ENCODE measurements at regions not wholly inside any gene's neighbourhood (a gene's known extent, or its start where the extent isn't known, plus 50 kb on each side); places are given as distances from the start of the nearest gene placed in this dataset.
A peak's percentile ranks its signal among the peaks of the same experiment; 100 is the strongest.

- no peak overlapping the region for H3K27ac ChIP-seq
- H3K27me3 ChIP-seq = no peaks in the 10 kb centered on the region
- no peak overlapping the region for H3K4me3 ChIP-seq
- WGBS, 5 donors = 59 to 93% (median 65%) methylated on average over 1 of the region's 1 CpG
- no peak for TF ChIP-seq POLR2A (IDR thresholded peaks at IDR 0.05)
- no peak for TF ChIP-seq EP300 (IDR thresholded peaks at IDR 0.05)
- no peak for TF ChIP-seq CTCF (IDR thresholded peaks at IDR 0.05)
- no peak for TF ChIP-seq POLR2AphosphoS5 (IDR thresholded peaks at IDR 0.05)
- intact Hi-C loops (cut with DNase I; ENCODE audit: low total_unique reads) = no loop called here
- no peaks in the 10 kb centered on the region for H3K36me3 ChIP-seq
- DNase-seq = no peak
- peaks cover 0 to 22% (median 8%) of the 10 kb centered on the region in 4 donors for H3K9me3 ChIP-seq
- H3K4me1 ChIP-seq = no peaks in the 10 kb centered on the region
These were observed 266.5 kb upstream of the GYPC start for GRCh38 chr2:126389446-126389845.

GRCh38 chr2:126392889-126393288, 263.1 kb upstream of the GYPC start:
- no peak for DNase-seq
- Histone ChIP-seq H3K27me3 (no peaks in the 10 kb centered on the region), H3K4me1 (no peaks in the 10 kb centered on the region), H3K27ac (no peak overlapping the region), H3K4me3 (no peak overlapping the region), H3K36me3 (no peaks in the 10 kb centered on the region), H3K9me3 (peaks cover 0 to 5% (median 0%) of the 10 kb centered on the region in 4 donors)
- TF ChIP-seq POLR2A (IDR thresholded peaks at IDR 0.05) = no peak
- TF ChIP-seq CTCF (IDR thresholded peaks at IDR 0.05) = no peak
- TF ChIP-seq EP300 (IDR thresholded peaks at IDR 0.05) = no peak
- TF ChIP-seq POLR2AphosphoS5 (IDR thresholded peaks at IDR 0.05) = no peak
- 39 to 62% (median 45%) methylated on average over 2 of the region's 2 CpGs for WGBS, 5 donors
- intact Hi-C loops (cut with DNase I; ENCODE audit: low total_unique reads) = no loop called here

DNA sequence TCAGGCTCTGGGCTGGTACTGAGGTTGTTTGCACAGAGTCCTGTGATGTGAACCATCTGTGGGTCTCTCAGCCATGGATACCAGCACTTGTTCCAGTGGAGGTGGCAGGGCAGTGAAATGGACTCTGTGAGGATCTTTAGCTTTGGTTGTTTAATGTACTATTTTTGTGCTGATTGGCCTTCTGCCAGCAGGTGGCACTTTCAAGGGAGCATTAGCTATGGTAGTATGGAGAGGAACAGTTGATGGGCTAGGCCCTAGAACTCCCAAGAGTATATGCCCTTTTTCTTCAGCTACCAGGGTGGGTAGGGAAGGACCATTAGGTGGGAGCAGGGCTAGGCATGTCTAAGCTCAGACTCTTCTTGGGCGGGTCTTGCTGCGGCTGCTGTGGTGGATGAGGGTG, 257.0 kb upstream of the GYPC start:
- Histone ChIP-seq H3K27ac (no peak overlapping the region), H3K4me1 (no peaks in the 10 kb centered on the region), H3K4me3 (no peak overlapping the region), H3K27me3 (no peaks in the 10 kb centered on the region), H3K9me3 (no peaks in the 10 kb centered on the region), H3K36me3 (no peaks in the 10 kb centered on the region)
- intact Hi-C loops (cut with DNase I; ENCODE audit: low total_unique reads) = no loop called here
- 94 to 100% (median 99%) methylated on average over 2 of the region's 2 CpGs; no CpG with 5 or more reads in 1 of the 5 donors for WGBS, 5 donors
- peak in 1 of 2 donors; percentile 7 for DNase-seq
- TF ChIP-seq POLR2A (IDR thresholded peaks at IDR 0.05) = no peak
- TF ChIP-seq CTCF (IDR thresholded peaks at IDR 0.05) = no peak
- no peak for TF ChIP-seq EP300 (IDR thresholded peaks at IDR 0.05)
- TF ChIP-seq POLR2AphosphoS5 (IDR thresholded peaks at IDR 0.05) = no peak

GRCh38 chr2:126403039-126403628, 252.8 kb upstream of the GYPC start:
- no peak overlapping the region for H3K27ac ChIP-seq
- no peak overlapping the region for H3K4me3 ChIP-seq
- 87 to 93% (median 90%) methylated on average over 5 of the region's 5 CpGs for WGBS, 5 donors
- no peaks in the 10 kb centered on the region for H3K27me3 ChIP-seq
- no peaks in the 10 kb centered on the region for H3K9me3 ChIP-seq
- TF ChIP-seq POLR2AphosphoS5 (IDR thresholded peaks at IDR 0.05) (no peak), CTCF (IDR thresholded peaks at IDR 0.05) (no peak), POLR2A (IDR thresholded peaks at IDR 0.05) (no peak)
- H3K4me1 ChIP-seq = no peaks in the 10 kb centered on the region
- intact Hi-C loops (cut with DNase I; ENCODE audit: low total_unique reads) = no loop called here
- no peaks in the 10 kb centered on the region for H3K36me3 ChIP-seq
- no peak for DNase-seq

Measured in stomach (tissue), 8 donors.